A549 (cell line): ENCODE measurements at regions not wholly inside any gene's neighbourhood (a gene's known extent, or its start where the extent isn't known, plus 50 kb on each side); places are given as distances from the start of the nearest gene placed in this dataset.
A peak's percentile ranks its signal among the peaks of the same experiment; 100 is the strongest.

Experiments
- ATAC-seq, 2 experiments: fragments of 200-7000 bp in 1 of 2; fragments of >200 bp in 1 of 2; cut with Nextera tagmentation in 1 of 2; cut with Tn5 transposase in 1 of 2; 3 replicates each; pipeline versions ENCODE4 v1.8.0 to v1.9.1; 2018 to 2020; ENCODE audit warnings: mild to moderate bottlenecking in 1 of 2, moderate library complexity in 1 of 2
- CTCF ChIA-PET: fragments of 300-600 bp; sonication (Branson Sonifier 250); formaldehyde crosslinking; extraction: SDS; loops from one replicate; lab custom pipeline; 2021; ENCODE audit warnings: antibody characterized with exemption, inconsistent platforms; lab: Yijun Ruan, JAX
- POLR2A ChIA-PET: fragments of 350-600 bp; formaldehyde crosslinking; extraction: SDS; loops from one replicate; lab custom pipeline; 2021; ENCODE audit warnings: antibody characterized with exemption, inconsistent platforms; lab: Yijun Ruan, JAX
- DNase-seq, 2 experiments: peaks; one replicate each; pipeline versions ENCODE4 v3.0.0 to v3.0.0-alpha.2; 2011 to 2016; ENCODE audit warnings: low read depth in 1 of 2, low spot score in 1 of 2
- FAIRE-seq: peaks from 2 replicates; lab custom pipeline; 2011; peaks lifted over from hg19 to GRCh38; lab: Jason Lieb, UNC
- H3K27ac ChIP-seq, 2 experiments: fragments of >200 bp; sonication (Bioruptor Twin); formaldehyde crosslinking; 3 replicates each; pipeline ENCODE4 v1.5.1; 2016 to 2017
- H3K4me1 ChIP-seq: fragments of >200 bp; sonication (Bioruptor Twin); formaldehyde crosslinking; 3 replicates; pipeline ENCODE4 v1.6.1; 2016
- H3K4me2 ChIP-seq: fragments of >200 bp; sonication (Bioruptor Twin); formaldehyde crosslinking; 3 replicates; pipeline ENCODE4 v1.6.1; 2016
- H3K4me3 ChIP-seq: fragments of >200 bp; sonication (Bioruptor Twin); formaldehyde crosslinking; 3 replicates; pipeline ENCODE4 v1.5.1; 2016
- H3K9me3 ChIP-seq: fragments of >200 bp; sonication (Bioruptor Twin); formaldehyde crosslinking; 3 replicates; pipeline ENCODE4 v1.6.1; 2016
- BCL3 ChIP-seq: fragments of >200 bp; sonication (Bioruptor Twin); formaldehyde crosslinking; IDR thresholded peaks from 3 replicates; pipeline ENCODE4 v1.6.1; 2016
- BHLHE40 ChIP-seq: IDR thresholded peaks from 2 replicates; pipeline ENCODE4 v1.6.1; 2012; ENCODE audit warnings: low read depth, low read length, inconsistent platforms
- CBX8 ChIP-seq: fragments of 200-600 bp; sonication (generic); IDR thresholded peaks from 2 replicates; pipeline ENCODE4 v1.6.1; 2016
- CHD2 ChIP-seq: fragments of 150-350 bp; IDR thresholded peaks from 2 replicates; pipeline ENCODE4 v1.6.1; 2014; ENCODE audit warnings: low read length; ENCODE audit not compliant: partially characterized antibody
- CHD4 ChIP-seq: fragments of 200-600 bp; sonication (generic); IDR thresholded peaks from 2 replicates; pipeline ENCODE4 v1.6.1; 2016; ENCODE audit warnings: antibody characterized with exemption, mild to moderate bottlenecking, borderline replicate concordance
- CTCF ChIP-seq: fragments of >200 bp; sonication (Bioruptor Twin); formaldehyde crosslinking; IDR thresholded peaks from 3 replicates; pipeline ENCODE4 v1.5.1; 2016
- ELK1 ChIP-seq: fragments of 150-350 bp; IDR thresholded peaks from 2 replicates; pipeline ENCODE4 v1.6.1; 2014; ENCODE audit warnings: low read depth, mild to moderate bottlenecking, low read length
- FOSB ChIP-seq: fragments of 250-450 bp; sonication (Bioruptor Pico); IDR thresholded peaks from 2 replicates; pipeline ENCODE4 v1.5.0; 2020; ENCODE audit warnings: mild to moderate bottlenecking, moderate library complexity
- HOXA7 ChIP-seq: fragments of 250-450 bp; sonication (Bioruptor Pico); IDR thresholded peaks from 2 replicates; pipeline ENCODE4 v1.5.0; 2020; ENCODE audit warnings: mild to moderate bottlenecking, moderate library complexity
- KDM5A ChIP-seq: fragments of 200-600 bp; sonication (generic); IDR thresholded peaks from 2 replicates; pipeline ENCODE4 v1.6.1; 2016; ENCODE audit warnings: antibody characterized with exemption, mild to moderate bottlenecking
- MAZ ChIP-seq: fragments of 150-350 bp; IDR thresholded peaks from 2 replicates; pipeline ENCODE4 v1.6.1; 2014; ENCODE audit warnings: antibody characterized with exemption, low read depth, low read length, borderline replicate concordance
- POLR2A ChIP-seq: IDR thresholded peaks from 2 replicates; pipeline ENCODE4 v1.6.1; 2012; ENCODE audit warnings: mild to moderate bottlenecking, low read length
- POLR2AphosphoS2 ChIP-seq: conservative IDR thresholded peaks from 2 replicates; pipeline ENCODE4 v1.6.1; 2012; ENCODE audit warnings: low read length, improper control_type of control experiment, inconsistent platforms
- RARB ChIP-seq: fragments of 250-450 bp; sonication (Bioruptor Pico); IDR thresholded peaks from 2 replicates; pipeline ENCODE4 v1.8.0; 2021; ENCODE audit warnings: mild to moderate bottlenecking, moderate library complexity
- REST ChIP-seq: fragments of 200-600 bp; sonication (generic); IDR thresholded peaks from 2 replicates; pipeline ENCODE4 v1.6.1; 2016; ENCODE audit warnings: antibody characterized with exemption, mild to moderate bottlenecking, moderate library complexity
- ZC3H11A ChIP-seq: fragments of 450-650 bp; IDR thresholded peaks from 2 replicates; pipeline ENCODE4 v1.6.1; 2014; ENCODE audit warnings: antibody characterized with exemption, mild to moderate bottlenecking
- ZSCAN20 ChIP-seq: fragments of 250-450 bp; sonication (Bioruptor Pico); IDR thresholded peaks from 2 replicates; pipeline ENCODE4 v1.8.0; 2022; ENCODE audit warnings: mild to moderate bottlenecking, moderate library complexity
- whole genome bisulfite sequencing: methylation state at CpG from one replicate; pipeline ENCODE4 v1.1.6; 2017; ENCODE audit errors: missing lambda C conversion rate; 5-methylcytosine and 5-hydroxymethylcytosine counted together

GRCh38 chr5:52693280-52693679 lies 94.4 kb upstream of the ITGA1 start (continued):
- TF ChIP-seq RARB (no peak), FOSB (CRISPR knock-in tag) (no peak), CTCF (peak; percentile 27; the same call in 1 of the 3 replicates), MAZ (no peak), REST (no peak), CHD4 (no peak), HOXA7 (no peak), CBX8 (no peak)

- H3K4me2 ChIP-seq = no peak overlapping the region
- no peaks in the 10 kb centered on the region for H3K4me1 ChIP-seq
- ChIA-PET CTCF (interaction anchor here (1.3 to 1.7 kb wide), 4 partner anchors 11 to 226 kb away, joined by 3 to 6 read pairs (median 5); no protein-coding TSS in a partner anchor), POLR2A (no interaction called here)
- 28% methylated on average over 1 of the region's 1 CpG for WGBS
- DNase-seq (no peak), ATAC-seq (no peak), FAIRE-seq (no peak)
- H3K9me3 ChIP-seq = no peaks in the 10 kb centered on the region
- no peak overlapping the region for H3K4me3 ChIP-seq
- H3K27ac ChIP-seq = no peak overlapping the region
- TF ChIP-seq BHLHE40 (no peak), CHD2 (no peak), KDM5A (no peak), POLR2AphosphoS2 (no peak), ZC3H11A (no peak), ZSCAN20 (CRISPR knock-in tag) (no peak), BCL3 (no peak)
Measured at GRCh38 chr5:52693836-52694235, 93.9 kb upstream of the ITGA1 start.

GRCh38 chr5:52694648-52695047 lies 93.1 kb upstream of the ITGA1 start:
- TF ChIP-seq POLR2A (no peak), ELK1 (no peak), REST (no peak)
- TF ChIP-seq, all 56 proteins: peak for 0
- DNase-seq (no peak), ATAC-seq (no peak), FAIRE-seq (no peak)
- ChIA-PET CTCF (no interaction called here), POLR2A (no interaction called here)
- WGBS = 42% methylated on average over 3 of the region's 3 CpGs
- H3K4me3 ChIP-seq = no peak overlapping the region
- H3K4me1 ChIP-seq = no peaks in the 10 kb centered on the region
- H3K9me3 ChIP-seq = no peaks in the 10 kb centered on the region
- H3K27ac ChIP-seq = no peak overlapping the region
- no peak overlapping the region for H3K4me2 ChIP-seq
